ENCODE measurements at regions not wholly inside any gene's neighbourhood (a gene's known extent, or its start where the extent isn't known, plus 50 kb on each side); places are given as distances from the start of the nearest gene placed in this dataset.

- H3K9me3 ChIP-seq (replicated peaks; ENCODE audit: control insufficient read depth, insufficient read depth, low read length): no peaks in the 10 kb centered on the region
- no peak overlapping the region for H3K4me3 ChIP-seq (replicated peaks in 1 of 3; ENCODE audit: insufficient read depth in 1 of 3, low read depth in 1 of 3, low read length in 3 of 3)
- no peak overlapping the region for H3K4me2 ChIP-seq (ENCODE audit: insufficient read depth, low read length)
- no peak for FAIRE-seq
- dilution Hi-C loops (cut with MboI; ENCODE audit: extremely low pct_ligation_motif_present, low sequenced_read_pairs) (no loop called here), intact Hi-C loops (cut with micrococcal nuclease) (no loop called here)
- no peaks in the 10 kb centered on the region for H3K9me1 ChIP-seq (replicated peaks; ENCODE audit: control insufficient read depth, extremely low read depth, insufficient read depth, low read length)
- H3K4me1 ChIP-seq (ENCODE audit: control insufficient read depth, extremely low read depth, insufficient read depth, low read length): no peaks in the 10 kb centered on the region
- no peaks in the 10 kb centered on the region for H3K36me3 ChIP-seq (ENCODE audit: control insufficient read depth in 2 of 2, extremely low read depth in 1 of 2, insufficient read depth in 2 of 2, low read length in 2 of 2)
- H3K27me3 ChIP-seq (ENCODE audit: control insufficient read depth in 2 of 2, insufficient read depth in 2 of 2, low read length in 2 of 2): no peaks in the 10 kb centered on the region
- H2AFZ ChIP-seq (ENCODE audit: low read depth, low read length): no peak overlapping the region
- H3K9ac ChIP-seq (replicated peaks; ENCODE audit: extremely low read depth, insufficient read depth, low read length): no peak overlapping the region
- TF ChIP-seq GATA2 (IDR thresholded peaks at IDR 0.05; ENCODE audit: insufficient read depth, insufficient read length, low read depth, low read length): no peak
- TF ChIP-seq MYC (IDR thresholded peaks at IDR 0.05; ENCODE audit: low read depth, low read length): no peak
- CTCF ChIA-PET: no interaction called here
- H3K27ac ChIP-seq (ENCODE audit: insufficient read depth, low read depth, low read length): no peak overlapping the region
- BruUV-seq (replicated peaks): no TSS peak
- no peaks in the 10 kb centered on the region for H3K79me2 ChIP-seq (ENCODE audit: control insufficient read depth, insufficient read depth, low read length)
- POLR2A ChIA-PET: no interaction called here
- no peaks in the 10 kb centered on the region for H4K20me1 ChIP-seq (replicated peaks; ENCODE audit: control insufficient read depth, extremely low read depth, insufficient read depth, low read length)
- no peak for DNase-seq (ENCODE audit: low read depth, low spot score)
Measured at GRCh38 chr4:18923496-18924161, 902.1 kb upstream of the LCORL start.

GRCh38 chr4:18917689-18918088, 896.1 kb upstream of the LCORL start:
- H3K4me3 ChIP-seq (replicated peaks in 1 of 3; ENCODE audit: insufficient read depth in 1 of 3, low read depth in 1 of 3, low read length in 3 of 3): no peak overlapping the region
- H2AFZ ChIP-seq (ENCODE audit: low read depth, low read length): no peak overlapping the region
- BruUV-seq (replicated peaks): no TSS peak
- H3K4me1 ChIP-seq (ENCODE audit: control insufficient read depth, extremely low read depth, insufficient read depth, low read length): no peaks in the 10 kb centered on the region
- dilution Hi-C loops (cut with MboI; ENCODE audit: extremely low pct_ligation_motif_present, low sequenced_read_pairs): no loop called here
- FAIRE-seq (no peak), DNase-seq (ENCODE audit: low read depth, low spot score) (no peak)
- TF ChIP-seq EZH2 (IDR thresholded peaks at IDR 0.05; ENCODE audit: borderline replicate concordance, low read depth, low read length, severe bottlenecking): no peak
- no peak for TF ChIP-seq MYC (IDR thresholded peaks at IDR 0.05; ENCODE audit: low read depth, low read length)
- no peak for TF ChIP-seq POLR2AphosphoS5 (IDR thresholded peaks at IDR 0.05; ENCODE audit: insufficient read depth, low read depth, low read length)
- no peak for TF ChIP-seq GATA2 (IDR thresholded peaks at IDR 0.05; ENCODE audit: insufficient read depth, insufficient read length, low read depth, low read length)
- no peak for TF ChIP-seq FOS (IDR thresholded peaks at IDR 0.05; ENCODE audit: borderline replicate concordance, insufficient read depth, low read length)
- TF ChIP-seq JUN (IDR thresholded peaks at IDR 0.05; ENCODE audit: borderline replicate concordance, insufficient read depth, insufficient read length, low read depth): no peak
- TF ChIP-seq, protein P1, sequence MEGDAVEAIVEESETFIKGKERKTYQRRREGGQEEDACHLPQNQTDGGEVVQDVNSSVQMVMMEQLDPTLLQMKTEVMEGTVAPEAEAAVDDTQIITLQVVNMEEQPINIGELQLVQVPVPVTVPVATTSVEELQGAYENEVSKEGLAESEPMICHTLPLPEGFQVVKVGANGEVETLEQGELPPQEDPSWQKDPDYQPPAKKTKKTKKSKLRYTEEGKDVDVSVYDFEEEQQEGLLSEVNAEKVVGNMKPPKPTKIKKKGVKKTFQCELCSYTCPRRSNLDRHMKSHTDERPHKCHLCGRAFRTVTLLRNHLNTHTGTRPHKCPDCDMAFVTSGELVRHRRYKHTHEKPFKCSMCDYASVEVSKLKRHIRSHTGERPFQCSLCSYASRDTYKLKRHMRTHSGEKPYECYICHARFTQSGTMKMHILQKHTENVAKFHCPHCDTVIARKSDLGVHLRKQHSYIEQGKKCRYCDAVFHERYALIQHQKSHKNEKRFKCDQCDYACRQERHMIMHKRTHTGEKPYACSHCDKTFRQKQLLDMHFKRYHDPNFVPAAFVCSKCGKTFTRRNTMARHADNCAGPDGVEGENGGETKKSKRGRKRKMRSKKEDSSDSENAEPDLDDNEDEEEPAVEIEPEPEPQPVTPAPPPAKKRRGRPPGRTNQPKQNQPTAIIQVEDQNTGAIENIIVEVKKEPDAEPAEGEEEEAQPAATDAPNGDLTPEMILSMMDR (IDR thresholded peaks at IDR 0.05; ENCODE audit: extremely low read depth in 1 of 2, insufficient read depth in 1 of 2, low read depth in 1 of 2, low read length in 2 of 2): no peak
- no peak for TF ChIP-seq MAX (IDR thresholded peaks at IDR 0.05; ENCODE audit: insufficient read depth, insufficient read length)
- no peak for TF ChIP-seq POLR2A (IDR thresholded peaks at IDR 0.05; ENCODE audit: low read depth, low read length)
- CTCF ChIA-PET: no interaction called here
- no peaks in the 10 kb centered on the region for H3K9me1 ChIP-seq (replicated peaks; ENCODE audit: control insufficient read depth, extremely low read depth, insufficient read depth, low read length)
- no peaks in the 10 kb centered on the region for H4K20me1 ChIP-seq (replicated peaks; ENCODE audit: control insufficient read depth, extremely low read depth, insufficient read depth, low read length)
- no peak overlapping the region for H3K4me2 ChIP-seq (ENCODE audit: insufficient read depth, low read length)
- no peaks in the 10 kb centered on the region for H3K9me3 ChIP-seq (replicated peaks; ENCODE audit: control insufficient read depth, insufficient read depth, low read length)
- no peaks in the 10 kb centered on the region for H3K27me3 ChIP-seq (ENCODE audit: control insufficient read depth in 2 of 2, insufficient read depth in 2 of 2, low read length in 2 of 2)
- H3K79me2 ChIP-seq (ENCODE audit: control insufficient read depth, insufficient read depth, low read length): no peaks in the 10 kb centered on the region
- POLR2A ChIA-PET: no interaction called here
- H3K36me3 ChIP-seq (ENCODE audit: control insufficient read depth in 2 of 2, extremely low read depth in 1 of 2, insufficient read depth in 2 of 2, low read length in 2 of 2): no peaks in the 10 kb centered on the region
- intact Hi-C loops (cut with micrococcal nuclease): no loop called here
- no peak overlapping the region for H3K27ac ChIP-seq (ENCODE audit: insufficient read depth, low read depth, low read length)
- no peak overlapping the region for H3K9ac ChIP-seq (replicated peaks; ENCODE audit: extremely low read depth, insufficient read depth, low read length)

All from endothelial cell of umbilical vein (primary cell).